GM12878 (cell line): ENCODE measurements at regions not wholly inside any gene's neighbourhood (a gene's known extent, or its start where the extent isn't known, plus 50 kb on each side); places are given as distances from the start of the nearest gene placed in this dataset.
A peak's percentile ranks its signal among the peaks of the same experiment; 100 is the strongest.

Experiments used
- CBX5 ChIP-seq: sonication (generic); IDR thresholded peaks from 2 replicates; pipeline ENCODE4 v1.6.1; 2016; ENCODE audit warnings: low read depth, moderate library complexity, mild to moderate bottlenecking, inconsistent platforms
- CREM ChIP-seq: IDR thresholded peaks from 2 replicates; pipeline ENCODE4 v1.6.1; 2014; ENCODE audit warnings: antibody characterized with exemption, low read depth
- IKZF2 ChIP-seq, 2 experiments: fragments of 450-650 bp; IDR thresholded peaks; 2 replicates each; pipeline ENCODE4 v1.6.1; 2017; ENCODE audit warnings: mild to moderate bottlenecking in 2 of 2, moderate library complexity in 2 of 2
- KLF5 ChIP-seq: fragments of 450-650 bp; IDR thresholded peaks from 2 replicates; pipeline ENCODE4 v1.6.1; 2014; ENCODE audit warnings: mild to moderate bottlenecking; ENCODE audit not compliant: partially characterized antibody
- MAX ChIP-seq: IDR thresholded peaks from 2 replicates; pipeline ENCODE4 v1.6.1; 2012; ENCODE audit warnings: low read depth, low read length, improper control_type of control experiment
- MYB ChIP-seq: fragments of 150-350 bp; IDR thresholded peaks from 2 replicates; pipeline ENCODE4 v1.6.1; 2014; ENCODE audit warnings: mild to moderate bottlenecking, low read depth, low read length, borderline replicate concordance
- PAX5 ChIP-seq: IDR thresholded peaks from 2 replicates; pipeline ENCODE4 v1.6.1; 2011; ENCODE audit warnings: low read depth, low read length, borderline replicate concordance
- SMAD1 ChIP-seq: fragments of 450-650 bp; IDR thresholded peaks from 2 replicates; pipeline ENCODE4 v1.6.1; 2018; ENCODE audit warnings: mild to moderate bottlenecking, low read depth; ENCODE audit not compliant: partially characterized antibody
- SPI1 ChIP-seq: IDR thresholded peaks from 2 replicates; pipeline ENCODE4 v1.6.1; 2011; ENCODE audit warnings: low read depth, mild to moderate bottlenecking, low read length, moderate library complexity, borderline replicate concordance; ENCODE audit not compliant: insufficient read depth
- SUZ12 ChIP-seq: fragments of 200-600 bp; sonication (generic); IDR thresholded peaks from one replicate; pipeline ENCODE4 v1.6.1; 2018; ENCODE audit warnings: antibody characterized with exemption, mild to moderate bottlenecking; ENCODE audit not compliant: unreplicated experiment
- TARDBP ChIP-seq: IDR thresholded peaks from 2 replicates; pipeline ENCODE4 v1.6.1; 2016; ENCODE audit warnings: borderline replicate concordance
- TCF12 ChIP-seq: IDR thresholded peaks from 2 replicates; pipeline ENCODE4 v1.6.1; 2011; ENCODE audit warnings: low read depth, mild to moderate bottlenecking, low read length
- TCF7 ChIP-seq: IDR thresholded peaks from 2 replicates; pipeline ENCODE4 v1.6.1; 2014; ENCODE audit warnings: antibody characterized with exemption, borderline replicate concordance
- USF1 ChIP-seq: IDR thresholded peaks from 2 replicates; pipeline ENCODE4 v1.6.1; 2011; ENCODE audit warnings: borderline replicate concordance, low read depth, mild to moderate bottlenecking, moderate library complexity, mixed read lengths, low read length; ENCODE audit not compliant: insufficient read depth; ENCODE audit errors: extremely low read length

GRCh38 chr2:8487461-8487932 lies 194.4 kb upstream of the ID2 start (continued):
- TF ChIP-seq SMAD1 (peak; percentile 28), MYB (0 out of 2 replicates have a peak, but pooled peaks have one; percentile 28), KLF5 (peak; percentile 5), TCF7 (no peak), MAX (peak; percentile 66; the same call in 1 of the 2 replicates), TARDBP (no peak), PAX5 (no peak; the same call in 1 of the 2 replicates), CBX5 (no peak), IKZF2 (IDR thresholded peaks at IDR 0.05) (peak in 1 of 2 experiments; percentile 7; a peak in 1 of 4 replicates), CREM (no peak), TCF12 (no peak), USF1 (no peak), SPI1 (peak; percentile 43; the same call in 1 of the 2 replicates), SUZ12 (no peak)
